GM23248 (cell line): ENCODE measurements at regions not wholly inside any gene's neighbourhood (a gene's known extent, or its start where the extent isn't known, plus 50 kb on each side); places are given as distances from the start of the nearest gene placed in this dataset.
"Not testable (repeated sequence)": the region's sequence is repeated elsewhere in the genome, so short reads cannot be mapped to it uniquely, and the experiment has no call there.

Source experiments
- DNase-seq: peaks from one replicate; pipeline ENCODE4 v3.0.0-alpha.2; 2015
- H2AFZ ChIP-seq: fragments of 200-600 bp; sonication (generic); 2 replicates; pipeline ENCODE4 v1.6.1; 2016; ENCODE audit warnings: antibody characterized with exemption
- H3F3A ChIP-seq: fragments of 200-600 bp; sonication (generic); 2 replicates; pipeline ENCODE4 v1.6.1; 2016; ENCODE audit warnings: mild to moderate bottlenecking, antibody characterized with exemption, mixed run types; ENCODE audit not compliant: insufficient read depth
- H3K27ac ChIP-seq: fragments of 200-600 bp; sonication (generic); 2 replicates; pipeline ENCODE4 v1.5.1; 2016; ENCODE audit warnings: mild to moderate bottlenecking
- H3K27me3 ChIP-seq: fragments of 200-600 bp; sonication (generic); replicated peaks from 2 replicates; pipeline ENCODE4 v1.6.1; 2016; ENCODE audit warnings: mild to moderate bottlenecking; ENCODE audit not compliant: insufficient read depth
- H3K36me3 ChIP-seq: fragments of 200-600 bp; sonication (generic); 2 replicates; pipeline ENCODE4 v1.6.1; 2016; ENCODE audit warnings: low read depth, mild to moderate bottlenecking
- H3K4me1 ChIP-seq: fragments of 200-600 bp; sonication (generic); 2 replicates; pipeline ENCODE4 v1.6.1; 2016; ENCODE audit warnings: mild to moderate bottlenecking; ENCODE audit not compliant: insufficient read depth
- H3K4me2 ChIP-seq: fragments of 200-600 bp; sonication (generic); one replicate; pipeline ENCODE4 v1.6.1; 2016; ENCODE audit warnings: mild to moderate bottlenecking; ENCODE audit not compliant: unreplicated experiment
- H3K4me3 ChIP-seq: fragments of 200-600 bp; sonication (generic); 2 replicates; pipeline ENCODE4 v1.5.1; 2016; ENCODE audit warnings: mild to moderate bottlenecking
- H3K79me2 ChIP-seq: fragments of 200-600 bp; sonication (generic); 2 replicates; pipeline ENCODE4 v1.6.1; 2016; ENCODE audit warnings: mild to moderate bottlenecking; ENCODE audit not compliant: insufficient read depth
- H3K9ac ChIP-seq: fragments of 200-600 bp; sonication (generic); 2 replicates; pipeline ENCODE4 v1.6.1; 2016; ENCODE audit warnings: mild to moderate bottlenecking
- H3K9me2 ChIP-seq: fragments of 200-600 bp; sonication (generic); 2 replicates; pipeline ENCODE4 v1.6.1; 2016; ENCODE audit warnings: mixed run types, mild to moderate bottlenecking, moderate library complexity; ENCODE audit not compliant: insufficient read depth
- H3K9me3 ChIP-seq: fragments of 200-600 bp; sonication (generic); one replicate; pipeline ENCODE4 v1.6.1; 2017; ENCODE audit warnings: low read depth
- H4K20me1 ChIP-seq: fragments of 200-600 bp; sonication (generic); 2 replicates; pipeline ENCODE4 v1.6.0; 2016; ENCODE audit not compliant: insufficient read depth
- EZH2 ChIP-seq: fragments of 200-600 bp; sonication (generic); IDR thresholded peaks from 2 replicates; pipeline ENCODE4 v1.6.1; 2018; ENCODE audit warnings: antibody characterized with exemption, mild to moderate bottlenecking; ENCODE audit not compliant: insufficient read depth, poor library complexity, severe bottlenecking
- EZH2phosphoT487 ChIP-seq: fragments of 200-600 bp; sonication (generic); IDR thresholded peaks from 2 replicates; pipeline ENCODE4 v1.6.1; 2018; ENCODE audit warnings: antibody characterized with exemption, moderate library complexity, mild to moderate bottlenecking, low read depth; ENCODE audit not compliant: insufficient read depth
- WGBS, 2 experiments: methylation state at CpG; one replicate each; pipeline ENCODE4 v1.1.6; 2015 to 2017; ENCODE audit warnings: low lambda C conversion rate in 2 of 2, low coverage in 1 of 2; ENCODE audit errors: missing lambda C conversion rate in 2 of 2; 5-methylcytosine and 5-hydroxymethylcytosine counted together
- in situ Hi-C: fragments of 300-500 bp; cut with MboI; formaldehyde crosslinking; loops from 2 replicates; pipeline ENCODE4 v1.15.0; 2020

- Histone ChIP-seq H3K4me3 (no peak overlapping the region), H3K4me2 (no peak overlapping the region), H3K9ac (no peak overlapping the region), H3K36me3 (no peaks in the 10 kb centered on the region), H3K79me2 (no peaks in the 10 kb centered on the region), H3K4me1 (no peaks in the 10 kb centered on the region), H2AFZ (no peak overlapping the region), H3K9me2 (no peaks in the 10 kb centered on the region), H3K27ac (no peak overlapping the region), H3K27me3 (no peaks in the 10 kb centered on the region), H4K20me1 (no peaks in the 10 kb centered on the region), H3K9me3 (no peaks in the 10 kb centered on the region), H3F3A (no peaks in the 10 kb centered on the region)
- DNase-seq, result no peak
- in situ Hi-C loops, result no loop called here
- TF ChIP-seq EZH2phosphoT487, result no peak
- WGBS, 2 experiments, result 4 to 30% methylated on average over 1 of the region's 1 CpG
Measured at GRCh38 chr14:40684328-40684727, 922.3 kb upstream of the LRFN5 start.

DNA sequence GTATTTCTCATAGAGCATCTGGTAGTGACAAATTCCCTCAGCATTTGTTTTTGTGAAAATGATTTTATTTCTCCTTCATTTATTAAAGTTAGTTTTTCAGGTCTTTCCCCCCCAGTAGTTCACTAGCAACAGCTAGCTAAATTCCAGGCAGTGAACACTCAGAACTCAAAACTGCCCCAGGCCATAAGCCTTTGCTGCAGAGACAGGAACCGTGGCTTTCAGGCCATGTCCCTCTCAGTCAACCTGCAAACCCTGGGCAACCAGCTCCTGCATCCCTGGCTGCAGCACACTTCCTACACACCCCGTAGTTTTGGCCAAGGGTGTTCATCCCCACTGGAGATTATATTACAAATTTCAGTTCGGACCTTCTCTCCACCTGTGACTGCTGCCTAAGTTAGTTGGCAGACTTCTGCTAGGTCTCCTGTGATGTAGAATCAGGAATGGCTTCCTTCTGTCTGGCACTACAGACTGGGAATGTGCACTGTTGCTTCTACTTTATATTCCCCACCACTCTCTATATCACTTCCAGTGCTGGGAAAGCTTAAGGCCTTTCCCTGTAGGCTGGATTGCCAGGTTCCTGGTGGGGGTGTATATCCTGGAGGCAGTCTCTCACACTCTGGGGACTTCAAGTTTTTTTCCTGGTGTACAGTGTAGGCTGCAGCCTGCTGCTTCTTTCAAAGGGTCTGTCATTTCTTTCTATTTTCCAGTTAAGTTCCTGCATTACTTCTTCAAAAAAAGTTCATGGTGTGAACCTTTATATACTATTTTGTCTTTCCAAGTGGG is 924.4 kb upstream of the LRFN5 start:
- no peak overlapping the region for H3K27ac ChIP-seq
- H3K9ac ChIP-seq, result no peak overlapping the region
- 8 to 10% methylated on average over 3 of the region's 3 CpGs for WGBS, 2 experiments
- H3K9me3 ChIP-seq, result no peaks in the 10 kb centered on the region
- H3K9me2 ChIP-seq, result no peaks in the 10 kb centered on the region
- H3K27me3 ChIP-seq, result no peaks in the 10 kb centered on the region
- H3K4me2 ChIP-seq, result no peak overlapping the region
- H3K4me3 ChIP-seq, result no peak overlapping the region
- no peaks in the 10 kb centered on the region for H4K20me1 ChIP-seq
- H3F3A ChIP-seq, result no peaks in the 10 kb centered on the region
- in situ Hi-C loops, result no loop called here
- TF ChIP-seq EZH2phosphoT487 (no peak), EZH2 (no peak)
- no peaks in the 10 kb centered on the region for H3K36me3 ChIP-seq
- DNase-seq, result no peak
- H3K4me1 ChIP-seq, result no peaks in the 10 kb centered on the region
- no peak overlapping the region for H2AFZ ChIP-seq
- H3K79me2 ChIP-seq, result no peaks in the 10 kb centered on the region

GRCh38 chr14:40679256-40679655 is 927.4 kb upstream of the LRFN5 start:
- no peak overlapping the region for H2AFZ ChIP-seq
- H3K9me2 ChIP-seq, result no peaks in the 10 kb centered on the region
- DNase-seq, result no peak
- no peaks in the 10 kb centered on the region for H3K27me3 ChIP-seq
- no peak overlapping the region for H3K4me2 ChIP-seq
- no peak overlapping the region for H3K27ac ChIP-seq
- H3K79me2 ChIP-seq, result no peaks in the 10 kb centered on the region
- H4K20me1 ChIP-seq, result no peaks in the 10 kb centered on the region
- in situ Hi-C loops, result no loop called here
- 6 to 17% methylated on average over 1 of the region's 1 CpG for WGBS, 2 experiments
- H3K36me3 ChIP-seq, result no peaks in the 10 kb centered on the region
- no peak overlapping the region for H3K4me3 ChIP-seq
- TF ChIP-seq EZH2, result no peak
- TF ChIP-seq EZH2phosphoT487, result no peak
- H3F3A ChIP-seq, result no peaks in the 10 kb centered on the region
- no peaks in the 10 kb centered on the region for H3K4me1 ChIP-seq
- no peak overlapping the region for H3K9ac ChIP-seq
- H3K9me3 ChIP-seq, result no peaks in the 10 kb centered on the region

GRCh38 chr14:40677206-40677605 is 929.5 kb upstream of the LRFN5 start:
- H3K79me2 ChIP-seq, H3K27me3 ChIP-seq, H3K36me3 ChIP-seq, H3K9ac ChIP-seq, H4K20me1 ChIP-seq, DNase-seq, H3K4me2 ChIP-seq, H3K27ac ChIP-seq, H3K4me1 ChIP-seq, H2AFZ ChIP-seq, in situ Hi-C loops, H3K9me2 ChIP-seq, H3F3A ChIP-seq, H3K4me3 ChIP-seq, H3K9me3 ChIP-seq: not testable (repeated sequence)

GRCh38 chr14:40674502-40674901 is 932.2 kb upstream of the LRFN5 start:
- in situ Hi-C loops, result no loop called here
- Histone ChIP-seq H3K27me3 (no peaks in the 10 kb centered on the region), H3F3A (no peaks in the 10 kb centered on the region), H2AFZ (no peak overlapping the region), H3K36me3 (no peaks in the 10 kb centered on the region), H3K4me1 (no peaks in the 10 kb centered on the region), H3K79me2 (no peaks in the 10 kb centered on the region), H3K4me3 (no peak overlapping the region), H3K27ac (no peak overlapping the region), H3K9me3 (no peaks in the 10 kb centered on the region), H3K9ac (no peak overlapping the region), H4K20me1 (no peaks in the 10 kb centered on the region), H3K9me2 (no peaks in the 10 kb centered on the region), H3K4me2 (no peak overlapping the region)
- DNase-seq, result no peak
- TF ChIP-seq EZH2phosphoT487, result no peak
- no peak for TF ChIP-seq EZH2
- WGBS, 2 experiments, result 5 to 8% methylated on average over 1 of the region's 1 CpG
